VCaP (cell line): ENCODE measurements at regions not wholly inside any gene's neighbourhood (a gene's known extent, or its start where the extent isn't known, plus 50 kb on each side); places are given as distances from the start of the nearest gene placed in this dataset.

Experiments
- H3K27ac ChIP-seq: fragments of 450-650 bp; 2 replicates; pipeline ENCODE4 v1.5.1; 2017
- CTCF ChIP-seq: fragments of 450-650 bp; conservative IDR thresholded peaks from 2 replicates; pipeline ENCODE4 v1.5.1; 2017; ENCODE audit warnings: mild to moderate bottlenecking, moderate library complexity

DNA sequence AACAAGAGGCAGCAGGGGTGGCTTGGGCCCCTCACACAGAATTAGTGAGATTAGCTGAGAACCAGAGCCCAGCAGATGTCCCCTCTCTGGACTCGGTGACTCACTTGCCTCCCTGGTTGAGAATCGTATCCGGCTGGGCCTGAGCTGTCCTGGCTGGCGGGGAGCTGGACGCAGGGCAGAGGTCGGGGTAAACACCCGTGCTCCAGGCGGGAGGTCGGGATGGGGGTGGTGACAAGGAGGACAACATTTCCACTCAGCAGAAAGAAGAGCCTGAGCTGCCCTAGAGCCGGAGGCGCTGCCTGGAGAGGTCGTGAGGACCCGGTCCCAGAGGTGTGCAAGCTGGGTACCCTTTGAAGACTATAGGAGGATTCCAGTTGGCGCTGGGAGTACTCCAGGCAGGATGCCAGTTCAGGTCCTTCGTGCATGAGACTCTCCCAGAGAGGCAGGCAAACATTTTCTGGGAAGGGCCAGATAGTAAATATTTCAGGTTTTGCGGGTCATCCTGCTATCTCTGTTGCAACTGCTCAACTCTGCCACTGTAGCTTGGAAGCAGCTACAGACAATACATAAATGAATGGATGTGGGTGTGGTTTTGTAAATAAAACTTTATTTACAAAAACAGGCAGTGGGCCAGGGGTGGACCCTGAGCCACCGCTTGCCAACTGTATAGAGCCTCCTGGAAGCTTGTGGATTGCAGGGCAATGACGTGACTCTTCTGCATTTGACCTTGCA, 116.8 kb upstream of the WNT4 start:
- TF ChIP-seq CTCF: no peak; the same call in 1 of the 2 replicates
- peak overlapping the region; percentile 88 for H3K27ac ChIP-seq

DNA sequence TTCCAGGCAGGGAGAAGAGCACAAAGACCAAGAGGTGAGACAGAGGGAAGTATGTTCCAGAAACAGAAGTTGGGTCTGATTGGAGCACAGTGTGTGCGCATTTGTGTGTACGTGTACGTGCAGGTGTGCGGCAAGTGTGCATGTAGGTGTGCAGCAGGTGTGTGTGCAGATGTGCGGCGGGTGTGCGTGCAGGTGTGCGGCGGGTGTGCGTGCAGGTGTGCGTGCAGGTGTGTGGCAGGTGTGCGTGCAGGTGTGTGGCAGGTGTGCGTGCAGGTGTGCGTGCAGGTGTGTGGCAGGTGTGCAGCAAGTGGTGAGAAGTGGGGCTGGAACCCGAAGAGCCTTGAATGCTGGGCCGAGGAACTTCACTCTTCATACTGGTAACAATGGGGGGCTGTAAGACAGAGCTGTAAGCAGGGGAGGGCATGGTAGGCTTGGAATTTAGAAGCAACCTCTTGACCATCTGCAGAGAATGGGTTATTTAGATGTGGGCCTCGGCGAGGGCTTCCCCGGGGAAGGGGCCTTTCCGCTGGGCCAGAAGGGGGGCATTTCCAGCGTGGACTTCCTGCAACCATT, 118.0 kb upstream of the WNT4 start:
- peak overlapping the region; percentile 88 for H3K27ac ChIP-seq
- no peak for TF ChIP-seq CTCF

DNA sequence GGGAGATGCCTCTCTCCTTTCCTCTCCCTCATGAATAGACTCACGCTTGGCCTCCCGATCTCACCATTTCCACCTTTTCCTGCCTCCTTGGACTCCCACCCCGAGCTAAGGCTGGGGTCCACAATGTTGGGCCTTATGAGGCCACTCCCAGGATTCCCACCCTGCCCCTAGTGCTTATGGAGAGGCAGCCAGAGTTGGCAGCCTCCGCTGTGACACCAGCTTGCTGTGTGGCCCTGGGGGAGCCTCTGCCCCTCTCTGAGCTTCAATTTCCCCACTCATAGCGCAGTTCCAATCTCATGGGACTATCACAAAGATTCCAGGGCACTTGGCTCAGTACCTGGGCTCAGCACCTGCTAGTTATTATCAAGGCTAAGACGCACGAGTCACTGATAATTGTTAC, 118.7 kb upstream of the WNT4 start:
- no peak for TF ChIP-seq CTCF

GRCh38 chr1:22262583-22262982, 119.7 kb upstream of the WNT4 start:
- no peak for TF ChIP-seq CTCF

More for the DNA sequence above, 118.7 kb upstream of the WNT4 start:
- peak overlapping the region; percentile 88; the same call in 1 of the 2 replicates for H3K27ac ChIP-seq

GRCh38 chr1:22263359-22263758, 120.5 kb upstream of the WNT4 start:
- no peak for TF ChIP-seq CTCF

More at GRCh38 chr1:22262583-22262982, 119.7 kb upstream of the WNT4 start:
- no peak overlapping the region; the same call in 1 of the 2 replicates for H3K27ac ChIP-seq

DNA sequence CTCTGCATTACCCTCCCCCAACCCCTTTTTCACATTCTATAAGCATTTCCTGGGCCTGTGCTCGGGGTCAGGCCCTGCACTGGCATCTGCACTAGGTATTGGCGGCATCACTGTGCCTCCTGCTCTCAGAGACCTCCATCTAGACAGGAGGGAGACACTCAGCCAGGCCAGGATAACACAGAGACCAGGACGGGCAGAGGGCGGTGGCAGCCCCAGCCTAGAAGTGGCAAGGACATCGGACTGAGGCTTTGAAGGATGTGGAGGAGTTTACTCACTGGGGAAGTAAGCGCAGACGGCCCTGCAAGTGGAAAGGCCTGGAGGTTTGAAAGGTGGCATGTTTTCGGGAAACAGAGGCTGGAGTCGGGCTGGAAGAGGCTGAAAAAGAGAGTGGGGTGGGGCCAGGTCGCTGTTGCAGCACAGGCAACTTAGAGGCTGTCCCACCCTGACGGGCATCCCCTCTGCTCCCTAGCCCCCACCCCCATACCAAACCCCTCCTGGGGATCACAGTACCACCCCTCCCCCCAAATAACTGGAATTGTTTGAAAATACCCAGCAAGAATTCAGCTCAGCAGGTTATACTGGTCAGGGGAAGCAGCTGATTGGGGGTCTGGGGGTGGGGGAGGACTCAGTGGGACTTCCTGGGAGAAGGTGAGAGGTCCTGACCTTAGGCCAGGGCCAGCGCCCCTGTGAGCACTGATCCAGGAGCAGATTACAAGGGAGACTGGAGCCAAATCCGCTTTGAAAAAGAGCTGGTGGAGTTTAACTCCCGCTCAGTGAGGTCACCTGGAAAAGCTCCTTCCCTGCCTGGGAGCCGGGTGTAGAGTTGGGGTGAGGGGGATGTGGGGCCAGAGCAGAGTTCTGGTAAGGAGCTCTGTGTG, 121.8 kb upstream of the WNT4 start:
- no peak for TF ChIP-seq CTCF
- H3K27ac ChIP-seq: no peak overlapping the region

More at GRCh38 chr1:22263359-22263758, 120.5 kb upstream of the WNT4 start:
- no peak overlapping the region for H3K27ac ChIP-seq

DNA sequence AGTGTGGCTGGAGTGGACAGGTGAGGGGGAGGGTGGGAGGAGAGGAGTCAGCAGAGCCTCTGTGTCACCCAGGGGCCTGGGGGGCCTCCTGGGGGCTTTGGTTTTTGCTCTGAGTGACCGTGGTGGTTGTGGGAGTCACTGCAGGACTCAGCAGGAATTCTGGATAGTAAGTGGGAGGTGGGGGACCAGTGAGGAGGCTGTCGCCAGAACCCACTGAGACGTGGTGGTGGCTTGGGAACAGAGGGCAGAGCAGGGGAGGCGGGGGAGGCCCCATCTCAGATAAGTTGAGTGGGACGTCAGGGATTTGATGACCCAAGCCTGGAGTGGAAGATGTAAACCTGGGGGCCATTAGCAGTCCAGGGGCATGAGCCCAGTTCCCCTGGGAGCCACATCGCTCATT, 123.2 kb upstream of the WNT4 start:
- TF ChIP-seq CTCF: no peak
- H3K27ac ChIP-seq: no peak overlapping the region
